PFSK-1 (cell line): ENCODE measurements at regions not wholly inside any gene's neighbourhood (a gene's known extent, or its start where the extent isn't known, plus 50 kb on each side); places are given as distances from the start of the nearest gene placed in this dataset.

Experiments
- FOXP2 ChIP-seq: optimal IDR thresholded peaks from 2 replicates; pipeline ENCODE3; 2011; ENCODE audit warnings: borderline replicate concordance, control low read depth, inconsistent platforms; ENCODE audit not compliant: insufficient read depth; ENCODE audit errors: extremely low read length, extremely low read depth
- POLR2AphosphoS5 ChIP-seq: IDR thresholded peaks from 2 replicates; pipeline ENCODE4 v1.6.1; 2012; ENCODE audit warnings: low read depth, mild to moderate bottlenecking, control low read depth, low read length, moderate library complexity
- REST ChIP-seq, 2 experiments: IDR thresholded peaks; 2 replicates each; pipeline versions ENCODE4 v1.6.1 to v1.8.0; 2011 to 2012; ENCODE audit warnings: low read depth in 2 of 2, low read length in 2 of 2, control low read depth in 1 of 2, inconsistent platforms in 1 of 2, mild to moderate bottlenecking in 1 of 2, moderate library complexity in 1 of 2; ENCODE audit not compliant: insufficient read depth in 1 of 2
- SIN3A ChIP-seq: IDR thresholded peaks from 2 replicates; pipeline ENCODE4 v1.6.1; 2012; ENCODE audit warnings: mild to moderate bottlenecking, low read length, moderate library complexity, borderline replicate concordance; ENCODE audit not compliant: insufficient read depth
- TAF1 ChIP-seq: IDR thresholded peaks from 2 replicates; pipeline ENCODE4 v1.6.1; 2012; ENCODE audit warnings: low read length, control low read depth, borderline replicate concordance; ENCODE audit not compliant: insufficient read depth

- TF ChIP-seq FOXP2 (no peak), POLR2AphosphoS5 (no peak), REST (IDR thresholded peaks at IDR 0.05; ENCODE audit: insufficient read depth in 1 of 2, low read depth in 2 of 2, low read length in 2 of 2) (no peak), TAF1 (no peak), SIN3A (no peak)
These were observed 156.8 kb upstream of the ARID1B start for GRCh38 chr6:156620331-156620730.

- TF ChIP-seq POLR2AphosphoS5 (no peak), FOXP2 (no peak), SIN3A (no peak), TAF1 (no peak), REST (IDR thresholded peaks at IDR 0.05; ENCODE audit: insufficient read depth in 1 of 2, low read depth in 2 of 2, low read length in 2 of 2) (no peak)
These were observed 158.5 kb upstream of the ARID1B start for GRCh38 chr6:156618600-156619205.

GRCh38 chr6:156617941-156618340 lies 159.2 kb upstream of the ARID1B start:
- no peak for TF ChIP-seq TAF1
- no peak for TF ChIP-seq FOXP2
- no peak for TF ChIP-seq REST (IDR thresholded peaks at IDR 0.05; ENCODE audit: insufficient read depth in 1 of 2, low read depth in 2 of 2, low read length in 2 of 2)
- TF ChIP-seq SIN3A: no peak
- no peak for TF ChIP-seq POLR2AphosphoS5

- TF ChIP-seq SIN3A (no peak), REST (IDR thresholded peaks at IDR 0.05; ENCODE audit: insufficient read depth in 1 of 2, low read depth in 2 of 2, low read length in 2 of 2) (no peak), TAF1 (no peak), FOXP2 (no peak), POLR2AphosphoS5 (no peak)
These were observed 159.8 kb upstream of the ARID1B start for GRCh38 chr6:156617376-156617775.

- TF ChIP-seq REST (IDR thresholded peaks at IDR 0.05; ENCODE audit: insufficient read depth in 1 of 2, low read depth in 2 of 2, low read length in 2 of 2): no peak
- TF ChIP-seq SIN3A: no peak
- no peak for TF ChIP-seq POLR2AphosphoS5
- TF ChIP-seq TAF1: no peak
- no peak for TF ChIP-seq FOXP2
These were observed 160.7 kb upstream of the ARID1B start for GRCh38 chr6:156616495-156616894.
